Astrocyte (in vitro differentiated cells and primary cell): ENCODE measurements at regions not wholly inside any gene's neighbourhood (a gene's known extent, or its start where the extent isn't known, plus 50 kb on each side); places are given as distances from the start of the nearest gene placed in this dataset.

Experiments used
- DNase-seq: peaks from one replicate; pipeline ENCODE4 v3.0.0-alpha.2; 2010; ENCODE audit warnings: low read depth
- FAIRE-seq: peaks from 2 replicates; lab custom pipeline; 2011; peaks lifted over from hg19 to GRCh38; lab: Jason Lieb, UNC
- H2AFZ ChIP-seq: 2 replicates; pipeline ENCODE4 v1.6.0; 2012; ENCODE audit warnings: low read depth, low read length, inconsistent platforms
- H3K27ac ChIP-seq: 2 replicates; pipeline ENCODE4 v1.5.1; 2011; ENCODE audit warnings: low read depth, low read length, inconsistent platforms
- H3K27me3 ChIP-seq: 2 replicates; pipeline ENCODE4 v1.6.0; 2011; ENCODE audit warnings: low read length, inconsistent platforms; ENCODE audit not compliant: insufficient read depth
- H3K36me3 ChIP-seq: 2 replicates; pipeline ENCODE4 v1.5.1; 2011; ENCODE audit warnings: low read length, inconsistent platforms; ENCODE audit not compliant: insufficient read depth
- H3K4me1 ChIP-seq: 2 replicates; pipeline ENCODE4 v1.5.1; 2011; ENCODE audit warnings: low read length, inconsistent platforms; ENCODE audit not compliant: insufficient read depth
- H3K4me2 ChIP-seq: 2 replicates; pipeline ENCODE4 v1.6.0; 2012; ENCODE audit warnings: low read length, inconsistent platforms
- H3K4me3 ChIP-seq: 2 replicates; pipeline ENCODE4 v1.5.1; 2011; ENCODE audit warnings: low read depth, mild to moderate bottlenecking, low read length, inconsistent platforms; ENCODE audit not compliant: insufficient read depth
- H3K79me2 ChIP-seq: 2 replicates; pipeline ENCODE4 v1.6.0; 2012; ENCODE audit warnings: mild to moderate bottlenecking, low read length, inconsistent platforms; ENCODE audit not compliant: insufficient read depth
- H3K9ac ChIP-seq: 2 replicates; pipeline ENCODE4 v1.6.0; 2012; ENCODE audit warnings: mild to moderate bottlenecking, low read length, inconsistent platforms
- H3K9me3 ChIP-seq: 2 replicates; pipeline ENCODE4 v1.5.1; 2012; ENCODE audit warnings: low read depth, mild to moderate bottlenecking, low read length, inconsistent platforms; ENCODE audit not compliant: insufficient read depth
- H4K20me1 ChIP-seq: 2 replicates; pipeline ENCODE4 v1.6.0; 2012; ENCODE audit warnings: low read length, inconsistent platforms; ENCODE audit not compliant: insufficient read depth
- H3K27ac Mint-ChIP-seq: one replicate; pipeline ENCODE4 v1.8.0; 2021; ENCODE audit warnings: mild to moderate bottlenecking, mixed read lengths; ENCODE audit not compliant: unreplicated experiment
- H3K27me3 Mint-ChIP-seq: one replicate; pipeline ENCODE4 v1.8.0; 2021; ENCODE audit warnings: low read depth, mixed read lengths; ENCODE audit not compliant: unreplicated experiment
- H3K36me3 Mint-ChIP-seq: one replicate; pipeline ENCODE4 v1.8.0; 2021; ENCODE audit warnings: low read depth, mixed read lengths; ENCODE audit not compliant: unreplicated experiment
- H3K4me1 Mint-ChIP-seq: one replicate; pipeline ENCODE4 v1.8.0; 2021; ENCODE audit warnings: low read depth, mixed read lengths; ENCODE audit not compliant: unreplicated experiment
- H3K4me3 Mint-ChIP-seq: one replicate; pipeline ENCODE4 v1.8.0; 2021; ENCODE audit warnings: mild to moderate bottlenecking, moderate library complexity, mixed read lengths; ENCODE audit not compliant: unreplicated experiment
- H3K9me3 Mint-ChIP-seq: one replicate; pipeline ENCODE4 v1.8.0; 2021; ENCODE audit warnings: mild to moderate bottlenecking, mixed read lengths; ENCODE audit not compliant: unreplicated experiment
- EZH2 ChIP-seq: IDR thresholded peaks from 2 replicates; pipeline ENCODE4 v1.6.1; 2012; ENCODE audit warnings: mild to moderate bottlenecking, low read length, inconsistent platforms; ENCODE audit not compliant: insufficient read depth
- TF ChIP-seq, protein P1 (sequence below): IDR thresholded peaks from 2 replicates; pipeline ENCODE4 v1.5.1; 2011; ENCODE audit warnings: low read depth, mild to moderate bottlenecking, inconsistent platforms, low read length, moderate library complexity; ENCODE audit not compliant: insufficient read depth

DNA sequence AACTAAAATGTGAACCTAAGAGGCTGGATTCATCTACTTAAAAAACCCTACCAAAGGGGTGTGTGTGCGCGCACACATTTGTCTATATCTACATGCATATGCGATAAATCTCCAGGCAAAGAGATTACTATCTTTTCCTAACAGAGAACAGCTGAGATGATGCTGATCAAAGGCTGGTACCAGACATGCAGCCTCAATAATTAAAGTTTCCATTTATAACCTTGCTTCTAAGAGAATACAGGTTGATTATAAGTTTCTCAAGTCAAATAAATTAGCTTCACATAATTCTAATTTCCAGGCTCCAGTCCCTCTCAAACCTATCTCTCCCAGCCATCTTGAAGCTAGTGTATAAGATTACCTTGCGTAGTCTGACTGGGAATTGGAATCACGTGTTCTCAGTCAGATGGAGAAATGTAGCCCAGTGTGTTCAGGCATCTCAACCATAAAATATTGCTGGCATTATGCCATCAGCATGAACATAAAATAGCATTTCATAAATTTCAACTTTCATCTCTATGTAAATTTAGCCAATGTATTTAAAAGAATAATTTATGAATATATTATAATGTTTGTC is 1062.0 kb downstream of the XPNPEP1 start:
- H3K27me3 ChIP-seq = no peaks in the 10 kb centered on the region
- TF ChIP-seq, protein P1, sequence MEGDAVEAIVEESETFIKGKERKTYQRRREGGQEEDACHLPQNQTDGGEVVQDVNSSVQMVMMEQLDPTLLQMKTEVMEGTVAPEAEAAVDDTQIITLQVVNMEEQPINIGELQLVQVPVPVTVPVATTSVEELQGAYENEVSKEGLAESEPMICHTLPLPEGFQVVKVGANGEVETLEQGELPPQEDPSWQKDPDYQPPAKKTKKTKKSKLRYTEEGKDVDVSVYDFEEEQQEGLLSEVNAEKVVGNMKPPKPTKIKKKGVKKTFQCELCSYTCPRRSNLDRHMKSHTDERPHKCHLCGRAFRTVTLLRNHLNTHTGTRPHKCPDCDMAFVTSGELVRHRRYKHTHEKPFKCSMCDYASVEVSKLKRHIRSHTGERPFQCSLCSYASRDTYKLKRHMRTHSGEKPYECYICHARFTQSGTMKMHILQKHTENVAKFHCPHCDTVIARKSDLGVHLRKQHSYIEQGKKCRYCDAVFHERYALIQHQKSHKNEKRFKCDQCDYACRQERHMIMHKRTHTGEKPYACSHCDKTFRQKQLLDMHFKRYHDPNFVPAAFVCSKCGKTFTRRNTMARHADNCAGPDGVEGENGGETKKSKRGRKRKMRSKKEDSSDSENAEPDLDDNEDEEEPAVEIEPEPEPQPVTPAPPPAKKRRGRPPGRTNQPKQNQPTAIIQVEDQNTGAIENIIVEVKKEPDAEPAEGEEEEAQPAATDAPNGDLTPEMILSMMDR = no peak
- TF ChIP-seq EZH2 = no peak
- H3K9me3 ChIP-seq = no peaks in the 10 kb centered on the region
- H3K4me1 ChIP-seq = peaks cover 5% of the 10 kb centered on the region
- no peaks in the 10 kb centered on the region for H4K20me1 ChIP-seq
- H3K4me2 ChIP-seq = no peak overlapping the region
- H2AFZ ChIP-seq = no peak overlapping the region
- Mint-ChIP-seq H3K4me3 (no peak overlapping the region), H3K27ac (no peak overlapping the region), H3K4me1 (peaks cover 14% of the 10 kb centered on the region), H3K36me3 (no peaks in the 10 kb centered on the region), H3K27me3 (no peaks in the 10 kb centered on the region), H3K9me3 (peaks cover 2% of the 10 kb centered on the region)
- no peak overlapping the region for H3K9ac ChIP-seq
- H3K27ac ChIP-seq = no peak overlapping the region
- DNase-seq = no peak
- H3K79me2 ChIP-seq = no peaks in the 10 kb centered on the region
- no peaks in the 10 kb centered on the region for H3K36me3 ChIP-seq
- no peak for FAIRE-seq
- H3K4me3 ChIP-seq = no peak overlapping the region

DNA sequence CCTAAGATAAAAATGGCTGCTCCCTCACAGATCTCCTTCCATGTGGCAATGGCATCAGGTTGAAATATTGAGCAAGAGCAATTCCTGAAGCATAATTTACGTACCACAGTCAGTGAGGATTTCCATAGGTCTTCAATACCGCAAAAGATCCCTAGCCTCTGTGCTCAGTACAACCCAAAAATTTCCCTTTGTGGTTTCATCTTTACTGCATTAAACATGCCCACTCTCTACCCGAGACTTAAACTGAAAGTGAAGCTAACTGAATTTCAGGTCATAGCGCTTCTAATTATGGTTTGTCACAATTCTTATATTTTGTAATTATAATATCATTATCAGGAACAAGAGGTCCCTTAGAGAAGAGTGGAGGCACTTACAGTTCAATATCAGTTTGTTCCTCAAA is 1071.1 kb downstream of the XPNPEP1 start:
- Histone ChIP-seq H3K27ac (no peak overlapping the region), H2AFZ (no peak overlapping the region), H3K4me2 (no peak overlapping the region), H3K9ac (no peak overlapping the region), H3K9me3 (no peaks in the 10 kb centered on the region), H3K4me3 (no peak overlapping the region), H3K27me3 (no peaks in the 10 kb centered on the region), H3K36me3 (no peaks in the 10 kb centered on the region), H4K20me1 (no peaks in the 10 kb centered on the region), H3K79me2 (no peaks in the 10 kb centered on the region), H3K4me1 (no peaks in the 10 kb centered on the region)
- H3K9me3 Mint-ChIP-seq = no peaks in the 10 kb centered on the region
- no peak overlapping the region for H3K4me3 Mint-ChIP-seq
- FAIRE-seq (no peak), DNase-seq (no peak)
- H3K27me3 Mint-ChIP-seq = no peaks in the 10 kb centered on the region
- no peaks in the 10 kb centered on the region for H3K36me3 Mint-ChIP-seq
- TF ChIP-seq EZH2 = no peak
- H3K4me1 Mint-ChIP-seq = no peaks in the 10 kb centered on the region
- no peak overlapping the region for H3K27ac Mint-ChIP-seq

DNA sequence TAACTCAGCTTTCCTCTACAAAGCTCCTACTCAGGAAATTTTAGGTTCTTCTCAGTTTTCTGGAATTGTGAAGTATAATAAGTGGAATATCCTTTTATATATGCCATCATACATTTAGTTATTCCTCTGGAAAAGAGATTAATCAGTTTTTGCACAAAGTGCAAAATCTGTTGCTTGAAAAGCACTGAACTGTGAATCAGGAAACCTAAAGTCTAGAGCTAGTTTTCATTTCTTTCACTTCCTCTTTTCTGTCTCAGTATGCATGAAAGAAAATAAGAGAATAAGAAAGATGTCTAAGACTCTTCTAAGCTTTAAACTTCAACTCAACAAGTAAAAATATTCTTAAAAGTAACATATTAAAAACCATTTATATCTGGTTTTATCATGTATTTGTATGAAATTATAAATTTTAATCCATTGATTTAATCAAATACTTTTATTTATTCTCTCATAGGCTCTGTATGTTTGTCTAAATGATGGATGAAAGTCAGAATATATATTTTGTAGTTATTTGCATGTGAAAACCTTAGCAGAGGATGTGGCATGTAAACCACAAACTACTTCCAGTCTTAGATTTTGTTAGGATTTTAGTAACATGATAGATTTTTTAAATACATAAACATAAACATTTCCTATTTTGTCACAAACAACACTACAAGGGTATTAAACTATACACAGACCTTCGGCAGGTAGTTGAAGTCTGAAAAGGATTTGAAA is 1073.0 kb downstream of the XPNPEP1 start:
- Histone ChIP-seq H3K4me3 (no peak overlapping the region), H3K4me2 (no peak overlapping the region), H2AFZ (no peak overlapping the region), H3K27me3 (no peaks in the 10 kb centered on the region), H3K36me3 (no peaks in the 10 kb centered on the region), H3K79me2 (no peaks in the 10 kb centered on the region), H3K9ac (no peak overlapping the region), H4K20me1 (no peaks in the 10 kb centered on the region), H3K9me3 (no peaks in the 10 kb centered on the region), H3K4me1 (no peaks in the 10 kb centered on the region), H3K27ac (no peak overlapping the region)
- no peaks in the 10 kb centered on the region for H3K4me1 Mint-ChIP-seq
- H3K36me3 Mint-ChIP-seq = no peaks in the 10 kb centered on the region
- H3K9me3 Mint-ChIP-seq = no peaks in the 10 kb centered on the region
- H3K27ac Mint-ChIP-seq = no peak overlapping the region
- DNase-seq (no peak), FAIRE-seq (no peak)
- TF ChIP-seq EZH2 = no peak
- TF ChIP-seq, protein P1 = no peak
- no peak overlapping the region for H3K4me3 Mint-ChIP-seq
- no peaks in the 10 kb centered on the region for H3K27me3 Mint-ChIP-seq
